ENCODE measurements at regions not wholly inside any gene's neighbourhood (a gene's known extent, or its start where the extent isn't known, plus 50 kb on each side); places are given as distances from the start of the nearest gene placed in this dataset.

GRCh38 chr12:24534622-24535021, 414.3 kb downstream of the BCAT1 start:
- 41 to 65% methylated on average over 4 of the region's 4 CpGs for WGBS, 2 donors
- no peaks in the 10 kb centered on the region for H3K36me3 ChIP-seq
- no peak for TF ChIP-seq EP300 (IDR thresholded peaks at IDR 0.05)
- no peak for TF ChIP-seq POLR2A (IDR thresholded peaks at IDR 0.05)
- TF ChIP-seq CTCF (IDR thresholded peaks at IDR 0.05), result no peak
- H3K4me1 ChIP-seq, result peaks cover 0 to 40% (median 2%) of the 10 kb centered on the region in 4 donors
- H3K27me3 ChIP-seq, result no peaks in the 10 kb centered on the region
- H3K9me3 ChIP-seq, result no peaks in the 10 kb centered on the region
- H3K4me3 ChIP-seq, result no peak overlapping the region
- DNase-seq (ENCODE audit: low spot score in 2 of 2), result no peak
- peak overlapping the region in 3 of 4 donors; percentile 15 to 49 (median 36) for H3K27ac ChIP-seq

- no peak for DNase-seq (ENCODE audit: low spot score in 2 of 2)
- peaks cover 0 to 36% (median 2%) of the 10 kb centered on the region in 4 donors for H3K4me1 ChIP-seq
- no peaks in the 10 kb centered on the region for H3K36me3 ChIP-seq
- no peaks in the 10 kb centered on the region for H3K9me3 ChIP-seq
- H3K27ac ChIP-seq, result no peak overlapping the region
- 78 to 88% methylated on average over 3 of the region's 3 CpGs for WGBS, 2 donors
- no peak overlapping the region for H3K4me3 ChIP-seq
- H3K27me3 ChIP-seq, result no peaks in the 10 kb centered on the region
- TF ChIP-seq EP300 (IDR thresholded peaks at IDR 0.05), result no peak
- TF ChIP-seq CTCF (IDR thresholded peaks at IDR 0.05), result no peak
- no peak for TF ChIP-seq POLR2A (IDR thresholded peaks at IDR 0.05)
Measured at GRCh38 chr12:24533716-24534352, 415.1 kb downstream of the BCAT1 start.

GRCh38 chr12:24530689-24531088, 418.2 kb downstream of the BCAT1 start:
- Histone ChIP-seq H3K27ac (no peak overlapping the region), H3K9me3 (no peaks in the 10 kb centered on the region), H3K27me3 (no peaks in the 10 kb centered on the region), H3K4me3 (no peak overlapping the region), H3K36me3 (no peaks in the 10 kb centered on the region), H3K4me1 (peaks cover 0 to 18% (median 0%) of the 10 kb centered on the region in 4 donors)
- TF ChIP-seq CTCF (IDR thresholded peaks at IDR 0.05) (no peak), POLR2A (IDR thresholded peaks at IDR 0.05) (no peak), EP300 (IDR thresholded peaks at IDR 0.05) (no peak)
- DNase-seq (ENCODE audit: low spot score in 2 of 2), result no peak
- 68% methylated on average over 2 of the region's 2 CpGs for WGBS, 2 donors

GRCh38 chr12:24527102-24527501, 421.8 kb downstream of the BCAT1 start:
- no peak for TF ChIP-seq EP300 (IDR thresholded peaks at IDR 0.05)
- no peak overlapping the region for H3K27ac ChIP-seq
- H3K36me3 ChIP-seq, result no peaks in the 10 kb centered on the region
- no peak overlapping the region for H3K4me3 ChIP-seq
- H3K4me1 ChIP-seq, result no peaks in the 10 kb centered on the region
- no peak for DNase-seq (ENCODE audit: low spot score in 2 of 2)
- H3K27me3 ChIP-seq, result no peaks in the 10 kb centered on the region
- peaks cover 0 to 7% (median 0%) of the 10 kb centered on the region in 4 donors for H3K9me3 ChIP-seq

GRCh38 chr12:24522736-24523135, 426.2 kb downstream of the BCAT1 start:
- no peak overlapping the region for H3K27ac ChIP-seq
- TF ChIP-seq CTCF (IDR thresholded peaks at IDR 0.05) (no peak), POLR2A (IDR thresholded peaks at IDR 0.05) (no peak), EP300 (IDR thresholded peaks at IDR 0.05) (no peak)
- no peaks in the 10 kb centered on the region for H3K36me3 ChIP-seq
- H3K9me3 ChIP-seq, result peaks cover 0 to 27% (median 16%) of the 10 kb centered on the region in 4 donors
- 80 to 91% methylated on average over 1 of the region's 1 CpG for WGBS, 2 donors
- no peaks in the 10 kb centered on the region for H3K4me1 ChIP-seq
- no peak for DNase-seq (ENCODE audit: low spot score in 2 of 2)
- H3K27me3 ChIP-seq, result no peaks in the 10 kb centered on the region
- H3K4me3 ChIP-seq, result no peak overlapping the region
